Panc1 (cell line): ENCODE measurements at regions not wholly inside any gene's neighbourhood (a gene's known extent, or its start where the extent isn't known, plus 50 kb on each side); places are given as distances from the start of the nearest gene placed in this dataset.

Experiments used
- POLR2AphosphoS5 ChIP-seq: IDR thresholded peaks from 2 replicates; pipeline ENCODE4 v1.6.1; 2012; ENCODE audit warnings: mild to moderate bottlenecking, low read depth, low read length, moderate library complexity
- TCF7L2 ChIP-seq: IDR thresholded peaks from 2 replicates; pipeline ENCODE4 v1.6.1; 2011; ENCODE audit warnings: mild to moderate bottlenecking, low read depth, low read length, inconsistent platforms
- TF ChIP-seq, protein P1 (sequence below): fragments of 450-650 bp; IDR thresholded peaks from 2 replicates; pipeline ENCODE4 v1.5.1; 2017; ENCODE audit warnings: mild to moderate bottlenecking
- TF ChIP-seq, protein P2 (sequence below), 2 experiments: IDR thresholded peaks; 2 replicates each; pipeline ENCODE4 v1.6.1; 2011 to 2012; ENCODE audit warnings: low read depth in 2 of 2, control low read depth in 1 of 2, low read length in 1 of 2, mild to moderate bottlenecking in 1 of 2, moderate library complexity in 1 of 2; ENCODE audit not compliant: insufficient read depth in 1 of 2

GRCh38 chr22:27232077-27232476, 569.5 kb downstream of the MN1 start:
- TF ChIP-seq, protein P1, sequence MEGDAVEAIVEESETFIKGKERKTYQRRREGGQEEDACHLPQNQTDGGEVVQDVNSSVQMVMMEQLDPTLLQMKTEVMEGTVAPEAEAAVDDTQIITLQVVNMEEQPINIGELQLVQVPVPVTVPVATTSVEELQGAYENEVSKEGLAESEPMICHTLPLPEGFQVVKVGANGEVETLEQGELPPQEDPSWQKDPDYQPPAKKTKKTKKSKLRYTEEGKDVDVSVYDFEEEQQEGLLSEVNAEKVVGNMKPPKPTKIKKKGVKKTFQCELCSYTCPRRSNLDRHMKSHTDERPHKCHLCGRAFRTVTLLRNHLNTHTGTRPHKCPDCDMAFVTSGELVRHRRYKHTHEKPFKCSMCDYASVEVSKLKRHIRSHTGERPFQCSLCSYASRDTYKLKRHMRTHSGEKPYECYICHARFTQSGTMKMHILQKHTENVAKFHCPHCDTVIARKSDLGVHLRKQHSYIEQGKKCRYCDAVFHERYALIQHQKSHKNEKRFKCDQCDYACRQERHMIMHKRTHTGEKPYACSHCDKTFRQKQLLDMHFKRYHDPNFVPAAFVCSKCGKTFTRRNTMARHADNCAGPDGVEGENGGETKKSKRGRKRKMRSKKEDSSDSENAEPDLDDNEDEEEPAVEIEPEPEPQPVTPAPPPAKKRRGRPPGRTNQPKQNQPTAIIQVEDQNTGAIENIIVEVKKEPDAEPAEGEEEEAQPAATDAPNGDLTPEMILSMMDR, result no peak
- no peak for TF ChIP-seq POLR2AphosphoS5
- TF ChIP-seq, protein P2, sequence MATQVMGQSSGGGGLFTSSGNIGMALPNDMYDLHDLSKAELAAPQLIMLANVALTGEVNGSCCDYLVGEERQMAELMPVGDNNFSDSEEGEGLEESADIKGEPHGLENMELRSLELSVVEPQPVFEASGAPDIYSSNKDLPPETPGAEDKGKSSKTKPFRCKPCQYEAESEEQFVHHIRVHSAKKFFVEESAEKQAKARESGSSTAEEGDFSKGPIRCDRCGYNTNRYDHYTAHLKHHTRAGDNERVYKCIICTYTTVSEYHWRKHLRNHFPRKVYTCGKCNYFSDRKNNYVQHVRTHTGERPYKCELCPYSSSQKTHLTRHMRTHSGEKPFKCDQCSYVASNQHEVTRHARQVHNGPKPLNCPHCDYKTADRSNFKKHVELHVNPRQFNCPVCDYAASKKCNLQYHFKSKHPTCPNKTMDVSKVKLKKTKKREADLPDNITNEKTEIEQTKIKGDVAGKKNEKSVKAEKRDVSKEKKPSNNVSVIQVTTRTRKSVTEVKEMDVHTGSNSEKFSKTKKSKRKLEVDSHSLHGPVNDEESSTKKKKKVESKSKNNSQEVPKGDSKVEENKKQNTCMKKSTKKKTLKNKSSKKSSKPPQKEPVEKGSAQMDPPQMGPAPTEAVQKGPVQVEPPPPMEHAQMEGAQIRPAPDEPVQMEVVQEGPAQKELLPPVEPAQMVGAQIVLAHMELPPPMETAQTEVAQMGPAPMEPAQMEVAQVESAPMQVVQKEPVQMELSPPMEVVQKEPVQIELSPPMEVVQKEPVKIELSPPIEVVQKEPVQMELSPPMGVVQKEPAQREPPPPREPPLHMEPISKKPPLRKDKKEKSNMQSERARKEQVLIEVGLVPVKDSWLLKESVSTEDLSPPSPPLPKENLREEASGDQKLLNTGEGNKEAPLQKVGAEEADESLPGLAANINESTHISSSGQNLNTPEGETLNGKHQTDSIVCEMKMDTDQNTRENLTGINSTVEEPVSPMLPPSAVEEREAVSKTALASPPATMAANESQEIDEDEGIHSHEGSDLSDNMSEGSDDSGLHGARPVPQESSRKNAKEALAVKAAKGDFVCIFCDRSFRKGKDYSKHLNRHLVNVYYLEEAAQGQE (IDR thresholded peaks at IDR 0.05; ENCODE audit: insufficient read depth in 1 of 2, low read depth in 2 of 2, low read length in 1 of 2), result no peak
- TF ChIP-seq TCF7L2, result no peak
